WTC11 (cell line): ENCODE measurements at regions not wholly inside any gene's neighbourhood (a gene's known extent, or its start where the extent isn't known, plus 50 kb on each side); places are given as distances from the start of the nearest gene placed in this dataset.

Experiments
- ATAC-seq: fragments of 200-7000 bp; cut with Tn5 transposase; 2 replicates; pipeline ENCODE4 v1.10.0; 2021; ENCODE audit warnings: mild to moderate bottlenecking, moderate library complexity
- CTCF ChIA-PET: fragments of 300-600 bp; sonication (Branson Sonifier 250); formaldehyde crosslinking; loops from one replicate; lab custom pipeline; 2021; ENCODE audit warnings: antibody characterized with exemption; lab: Charles Lee
- POLR2A ChIA-PET: fragments of 350-600 bp; sonication (Branson Sonifier 250); formaldehyde crosslinking; loops from one replicate; lab custom pipeline; 2021; ENCODE audit warnings: antibody characterized with exemption; lab: Charles Lee
- DNase-seq: peaks from one replicate; pipeline ENCODE4 v3.0.0; 2021; ENCODE audit warnings: low spot score
- H3K27ac Mint-ChIP-seq: 2 replicates; pipeline ENCODE4 v1.8.0; 2021; ENCODE audit warnings: mixed read lengths
- H3K27me3 Mint-ChIP-seq: 2 replicates; pipeline ENCODE4 v1.8.0; 2021; ENCODE audit warnings: low read depth, mild to moderate bottlenecking, moderate library complexity, mixed read lengths
- H3K36me3 Mint-ChIP-seq: 2 replicates; pipeline ENCODE4 v1.8.0; 2021; ENCODE audit warnings: mixed read lengths
- H3K4me1 Mint-ChIP-seq: 2 replicates; pipeline ENCODE4 v1.8.0; 2022; ENCODE audit warnings: mixed read lengths
- H3K4me3 Mint-ChIP-seq: 2 replicates; pipeline ENCODE4 v1.8.0; 2021; ENCODE audit warnings: mild to moderate bottlenecking, moderate library complexity, mixed read lengths
- H3K9me3 Mint-ChIP-seq: 2 replicates; pipeline ENCODE4 v1.8.0; 2021; ENCODE audit warnings: mixed read lengths
- FOXJ3 ChIP-seq: sonication (generic); formaldehyde crosslinking; IDR thresholded peaks from 2 replicates; pipeline ENCODE4 v1.9.0; 2021; ENCODE audit warnings: missing genetic modification reagents, mild to moderate bottlenecking, borderline replicate concordance
- GRHL2 ChIP-seq: fragments of 250-450 bp; sonication (Bioruptor Pico); IDR thresholded peaks from 2 replicates; pipeline ENCODE4 v1.8.0; 2022; ENCODE audit warnings: mild to moderate bottlenecking, moderate library complexity; ENCODE audit not compliant: insufficient replicate concordance, severe bottlenecking
- IRF2 ChIP-seq: sonication (generic); formaldehyde crosslinking; IDR thresholded peaks from 2 replicates; pipeline ENCODE4 v1.8.0; 2022; ENCODE audit warnings: low read depth, missing genetic modification reagents, borderline replicate concordance
- JUN ChIP-seq: sonication (generic); formaldehyde crosslinking; IDR thresholded peaks from 2 replicates; pipeline ENCODE4 v1.8.0; 2023; ENCODE audit warnings: mild to moderate bottlenecking, missing genetic modification reagents
- KAT7 ChIP-seq: sonication (generic); formaldehyde crosslinking; IDR thresholded peaks from 2 replicates; pipeline ENCODE4 v1.8.1; 2023; ENCODE audit warnings: missing genetic modification reagents, mild to moderate bottlenecking, borderline replicate concordance
- NFYB ChIP-seq: sonication (generic); formaldehyde crosslinking; conservative IDR thresholded peaks from 2 replicates; pipeline ENCODE4 v1.8.0; 2022; ENCODE audit warnings: low read depth, missing genetic modification reagents
- NR1H2 ChIP-seq: sonication (generic); formaldehyde crosslinking; IDR thresholded peaks from 2 replicates; pipeline ENCODE4 v1.9.0; 2021; ENCODE audit warnings: mild to moderate bottlenecking, moderate library complexity, missing genetic modification reagents
- NR3C1 ChIP-seq: sonication (generic); formaldehyde crosslinking; conservative IDR thresholded peaks from 2 replicates; pipeline ENCODE4 v1.8.1; 2023; ENCODE audit warnings: low read depth, mild to moderate bottlenecking, missing genetic modification reagents
- RORB ChIP-seq: fragments of 250-450 bp; sonication (Bioruptor Pico); IDR thresholded peaks from 2 replicates; pipeline ENCODE4 v1.9.0; 2021; ENCODE audit warnings: mild to moderate bottlenecking
- SMAD4 ChIP-seq: sonication (generic); formaldehyde crosslinking; IDR thresholded peaks from 2 replicates; pipeline ENCODE4 v1.8.0; 2022; ENCODE audit warnings: mild to moderate bottlenecking, missing genetic modification reagents
- TEAD1 ChIP-seq: sonication (generic); formaldehyde crosslinking; IDR thresholded peaks from 2 replicates; pipeline ENCODE4 v1.8.0; 2022; ENCODE audit warnings: mild to moderate bottlenecking, missing genetic modification reagents
- ZNF671 ChIP-seq: fragments of 250-450 bp; sonication (Bioruptor Pico); IDR thresholded peaks from 2 replicates; pipeline ENCODE4 v1.8.0; 2021; ENCODE audit warnings: mild to moderate bottlenecking
- TF ChIP-seq, protein P1 (sequence below): fragments of 250-450 bp; sonication (Bioruptor Pico); IDR thresholded peaks from 2 replicates; pipeline ENCODE4 v1.9.0; 2021; ENCODE audit warnings: mild to moderate bottlenecking
- TF ChIP-seq, protein P2 (sequence below): sonication (generic); formaldehyde crosslinking; conservative IDR thresholded peaks from 2 replicates; pipeline ENCODE4 v1.8.1; 2022; ENCODE audit warnings: mild to moderate bottlenecking, missing genetic modification reagents
- TF ChIP-seq, protein P3 (sequence below): sonication (generic); formaldehyde crosslinking; IDR thresholded peaks from 2 replicates; pipeline ENCODE4 v1.8.1; 2022; ENCODE audit warnings: missing genetic modification reagents, borderline replicate concordance
- TF ChIP-seq, protein P4 (sequence below): sonication (generic); formaldehyde crosslinking; IDR thresholded peaks from 2 replicates; pipeline ENCODE4 v1.8.1; 2023; ENCODE audit warnings: mild to moderate bottlenecking, missing genetic modification reagents
- TF ChIP-seq, protein P5 (sequence below): fragments of 250-450 bp; sonication (Bioruptor Pico); IDR thresholded peaks from 2 replicates; pipeline ENCODE4 v1.9.0; 2021; ENCODE audit warnings: moderate library complexity, mild to moderate bottlenecking, inconsistent platforms, borderline replicate concordance

DNA sequence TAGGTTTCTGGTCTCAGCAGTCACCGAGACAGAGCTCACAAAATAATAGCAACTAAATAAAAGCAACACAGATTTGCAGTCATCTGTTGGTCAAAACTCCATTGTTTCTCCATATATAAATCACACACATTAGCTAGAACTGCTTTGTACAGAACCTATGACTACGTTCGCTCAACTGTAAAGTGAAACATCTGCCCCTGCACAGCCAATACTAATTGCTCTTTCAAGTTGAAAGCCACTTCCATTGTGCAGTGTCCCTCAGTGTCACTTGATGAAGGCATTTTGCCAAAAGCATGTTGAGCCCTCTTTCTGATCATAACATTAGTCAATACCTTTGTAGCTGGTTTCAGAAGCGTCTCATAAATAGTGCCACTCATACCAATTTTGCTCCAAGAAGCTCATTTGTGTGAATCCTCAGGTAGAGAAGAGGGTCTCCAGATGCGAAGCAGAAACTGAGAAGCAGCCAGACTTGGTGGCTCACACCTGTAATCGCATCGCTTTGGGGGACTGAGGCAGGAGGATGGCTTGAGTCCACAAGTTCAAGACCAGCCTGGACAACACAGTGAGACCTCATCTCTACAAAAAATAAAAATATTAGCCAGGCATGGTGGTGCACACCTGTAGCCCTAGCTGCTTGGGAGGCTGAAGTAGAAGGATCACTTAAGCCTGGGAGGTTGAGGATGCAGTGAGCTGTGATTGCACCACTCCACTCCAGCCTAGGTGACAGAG lies 68.9 kb downstream of the PERP start:
- ChIA-PET POLR2A (interaction anchor here (0.6 kb wide), 1 partner anchor 448 kb away, joined by 4 read pairs; no protein-coding TSS in a partner anchor), CTCF (no interaction called here)
- Mint-ChIP-seq H3K4me3 (no peak overlapping the region), H3K9me3 (peaks cover 11% of the 10 kb centered on the region), H3K4me1 (no peaks in the 10 kb centered on the region), H3K27ac (no peak overlapping the region), H3K36me3 (no peaks in the 10 kb centered on the region), H3K27me3 (no peaks in the 10 kb centered on the region)
- TF ChIP-seq, protein P1, sequence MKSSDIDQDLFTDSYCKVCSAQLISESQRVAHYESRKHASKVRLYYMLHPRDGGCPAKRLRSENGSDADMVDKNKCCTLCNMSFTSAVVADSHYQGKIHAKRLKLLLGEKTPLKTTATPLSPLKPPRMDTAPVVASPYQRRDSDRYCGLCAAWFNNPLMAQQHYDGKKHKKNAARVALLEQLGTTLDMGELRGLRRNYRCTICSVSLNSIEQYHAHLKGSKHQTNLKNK (CRISPR knock-in tag) = no peak
- TF ChIP-seq KAT7 (CRISPR knock-in tag) (no peak), RORB (CRISPR knock-in tag) (no peak), NR1H2 (CRISPR knock-in tag) (no peak), NR3C1 (no peak), GRHL2 (CRISPR knock-in tag) (no peak), FOXJ3 (CRISPR knock-in tag) (no peak), IRF2 (CRISPR knock-in tag) (no peak), TEAD1 (no peak), JUN (CRISPR knock-in tag) (no peak), SMAD4 (CRISPR knock-in tag) (no peak), ZNF671 (CRISPR knock-in tag) (no peak), NFYB (CRISPR knock-in tag) (no peak)
- TF ChIP-seq, protein P2, sequence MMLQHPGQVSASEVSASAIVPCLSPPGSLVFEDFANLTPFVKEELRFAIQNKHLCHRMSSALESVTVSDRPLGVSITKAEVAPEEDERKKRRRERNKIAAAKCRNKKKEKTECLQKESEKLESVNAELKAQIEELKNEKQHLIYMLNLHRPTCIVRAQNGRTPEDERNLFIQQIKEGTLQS (CRISPR knock-in tag) = no peak
- TF ChIP-seq, protein P3, sequence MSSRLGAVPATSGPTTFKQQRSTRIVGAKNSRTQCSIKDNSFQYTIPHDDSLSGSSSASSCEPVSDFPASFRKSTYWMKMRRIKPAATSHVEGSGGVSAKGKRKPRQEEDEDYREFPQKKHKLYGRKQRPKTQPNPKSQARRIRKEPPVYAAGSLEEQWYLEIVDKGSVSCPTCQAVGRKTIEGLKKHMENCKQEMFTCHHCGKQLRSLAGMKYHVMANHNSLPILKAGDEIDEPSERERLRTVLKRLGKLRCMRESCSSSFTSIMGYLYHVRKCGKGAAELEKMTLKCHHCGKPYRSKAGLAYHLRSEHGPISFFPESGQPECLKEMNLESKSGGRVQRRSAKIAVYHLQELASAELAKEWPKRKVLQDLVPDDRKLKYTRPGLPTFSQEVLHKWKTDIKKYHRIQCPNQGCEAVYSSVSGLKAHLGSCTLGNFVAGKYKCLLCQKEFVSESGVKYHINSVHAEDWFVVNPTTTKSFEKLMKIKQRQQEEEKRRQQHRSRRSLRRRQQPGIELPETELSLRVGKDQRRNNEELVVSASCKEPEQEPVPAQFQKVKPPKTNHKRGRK (CRISPR knock-in tag) = no peak
- TF ChIP-seq, protein P4, sequence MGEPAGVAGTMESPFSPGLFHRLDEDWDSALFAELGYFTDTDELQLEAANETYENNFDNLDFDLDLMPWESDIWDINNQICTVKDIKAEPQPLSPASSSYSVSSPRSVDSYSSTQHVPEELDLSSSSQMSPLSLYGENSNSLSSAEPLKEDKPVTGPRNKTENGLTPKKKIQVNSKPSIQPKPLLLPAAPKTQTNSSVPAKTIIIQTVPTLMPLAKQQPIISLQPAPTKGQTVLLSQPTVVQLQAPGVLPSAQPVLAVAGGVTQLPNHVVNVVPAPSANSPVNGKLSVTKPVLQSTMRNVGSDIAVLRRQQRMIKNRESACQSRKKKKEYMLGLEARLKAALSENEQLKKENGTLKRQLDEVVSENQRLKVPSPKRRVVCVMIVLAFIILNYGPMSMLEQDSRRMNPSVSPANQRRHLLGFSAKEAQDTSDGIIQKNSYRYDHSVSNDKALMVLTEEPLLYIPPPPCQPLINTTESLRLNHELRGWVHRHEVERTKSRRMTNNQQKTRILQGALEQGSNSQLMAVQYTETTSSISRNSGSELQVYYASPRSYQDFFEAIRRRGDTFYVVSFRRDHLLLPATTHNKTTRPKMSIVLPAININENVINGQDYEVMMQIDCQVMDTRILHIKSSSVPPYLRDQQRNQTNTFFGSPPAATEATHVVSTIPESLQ (CRISPR knock-in tag) = no peak
- TF ChIP-seq, protein P5, sequence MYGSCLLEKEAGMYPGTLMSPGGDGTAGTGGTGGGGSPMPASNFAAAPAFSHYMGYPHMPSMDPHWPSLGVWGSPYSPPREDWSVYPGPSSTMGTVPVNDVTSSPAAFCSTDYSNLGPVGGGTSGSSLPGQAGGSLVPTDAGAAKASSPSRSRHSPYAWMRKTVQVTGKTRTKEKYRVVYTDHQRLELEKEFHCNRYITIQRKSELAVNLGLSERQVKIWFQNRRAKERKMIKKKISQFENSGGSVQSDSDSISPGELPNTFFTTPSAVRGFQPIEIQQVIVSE (CRISPR knock-in tag) = no peak
- no peak for ATAC-seq
- no peak for DNase-seq
